NB4 (cell line): ENCODE measurements at regions not wholly inside any gene's neighbourhood (a gene's known extent, or its start where the extent isn't known, plus 50 kb on each side); places are given as distances from the start of the nearest gene placed in this dataset.

ENCODE experiments used
- CTCF ChIP-seq: IDR thresholded peaks from one replicate; pipeline ENCODE4 v1.5.1; 2012; ENCODE audit warnings: low read depth, low read length
- MYC ChIP-seq: IDR thresholded peaks from 2 replicates; pipeline ENCODE4 v1.6.1; 2011; ENCODE audit warnings: low read depth, low read length
- POLR2A ChIP-seq: IDR thresholded peaks from 2 replicates; pipeline ENCODE4 v1.6.1; 2011; ENCODE audit warnings: mild to moderate bottlenecking; ENCODE audit not compliant: insufficient read length; ENCODE audit errors: extremely low read depth

- TF ChIP-seq CTCF (no peak), MYC (no peak), POLR2A (no peak)
These were observed 143.8 kb downstream of the FGF1 start for GRCh38 chr5:142542078-142542477.
